ENCODE measurements at regions not wholly inside any gene's neighbourhood (a gene's known extent, or its start where the extent isn't known, plus 50 kb on each side); places are given as distances from the start of the nearest gene placed in this dataset.

DNA sequence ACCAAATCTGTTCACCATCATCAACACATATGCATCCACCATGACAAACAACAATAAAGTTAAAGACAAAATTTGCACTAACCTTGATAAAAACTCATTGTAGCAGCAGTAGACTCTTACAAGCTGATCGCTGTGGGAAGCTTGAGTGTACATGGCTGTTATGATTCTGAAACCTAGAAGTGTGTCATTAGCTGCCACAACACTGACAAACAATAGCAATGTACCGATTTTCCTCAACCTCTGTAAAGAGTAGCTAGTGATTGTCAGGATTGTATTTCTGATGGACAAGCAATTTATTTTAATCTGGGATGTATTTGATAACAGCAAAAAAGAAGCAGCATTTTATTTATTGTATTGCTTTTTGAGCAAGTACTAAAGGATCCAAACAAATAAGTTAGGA, 1357.7 kb downstream of the ROBO1 start:
- FAIRE-seq = no peak

GRCh38 chr3:78414261-78414660, 1353.5 kb downstream of the ROBO1 start:
- no peak overlapping the region for H3K27ac ChIP-seq (ENCODE audit: low read depth in 2 of 2, low read length in 2 of 2)
- no peaks in the 10 kb centered on the region for H3K4me1 ChIP-seq (ENCODE audit: control insufficient read depth in 2 of 3, insufficient read depth in 2 of 3, low read depth in 1 of 3, low read length in 3 of 3)
- H3K4me3 ChIP-seq (ENCODE audit: low read length in 3 of 3) = no peak overlapping the region
- no peak for FAIRE-seq
- H3K9ac ChIP-seq (ENCODE audit: low read length in 3 of 3) = no peak overlapping the region
- DNase-seq = no peak
- H3K27me3 ChIP-seq (ENCODE audit: control insufficient read depth, insufficient read depth, low read length) = no peaks in the 10 kb centered on the region
- no peak for TF ChIP-seq CTCF (IDR thresholded peaks at IDR 0.05; ENCODE audit: borderline replicate concordance, extremely low read depth, insufficient read depth)
- H3K9me3 ChIP-seq (ENCODE audit: control insufficient read depth in 2 of 3, insufficient read depth in 1 of 3, low read length in 3 of 3) = no peaks in the 10 kb centered on the region
- H3K36me3 ChIP-seq (ENCODE audit: control insufficient read depth in 2 of 3, insufficient read depth in 3 of 3, low read length in 3 of 3) = no peaks in the 10 kb centered on the region
- intact Hi-C loops (cut with DNase I) = no loop called here

More for the DNA sequence above, 1357.7 kb downstream of the ROBO1 start:
- TF ChIP-seq CTCF (IDR thresholded peaks at IDR 0.05; ENCODE audit: borderline replicate concordance, extremely low read depth, insufficient read depth) = no peak
- no peaks in the 10 kb centered on the region for H3K36me3 ChIP-seq (ENCODE audit: control insufficient read depth in 2 of 3, insufficient read depth in 3 of 3, low read length in 3 of 3)
- peaks cover 0 to 3% (median 0%) of the 10 kb centered on the region in 3 donors for H3K9me3 ChIP-seq (ENCODE audit: control insufficient read depth in 2 of 3, insufficient read depth in 1 of 3, low read length in 3 of 3)
- no peak overlapping the region for H3K27ac ChIP-seq (ENCODE audit: low read depth in 2 of 2, low read length in 2 of 2)
- H3K27me3 ChIP-seq (ENCODE audit: control insufficient read depth, insufficient read depth, low read length) = no peaks in the 10 kb centered on the region
- H3K9ac ChIP-seq (ENCODE audit: low read length in 3 of 3) = no peak overlapping the region
- H3K4me1 ChIP-seq (ENCODE audit: control insufficient read depth in 2 of 3, insufficient read depth in 2 of 3, low read depth in 1 of 3, low read length in 3 of 3) = no peaks in the 10 kb centered on the region
- no peak overlapping the region for H3K4me3 ChIP-seq (ENCODE audit: low read length in 3 of 3)
- intact Hi-C loops (cut with DNase I) = no loop called here
- no peak for DNase-seq

- Histone ChIP-seq H3K27ac (ENCODE audit: low read depth in 2 of 2, low read length in 2 of 2) (no peak overlapping the region), H3K27me3 (ENCODE audit: control insufficient read depth, insufficient read depth, low read length) (no peaks in the 10 kb centered on the region), H3K4me3 (ENCODE audit: low read length in 3 of 3) (no peak overlapping the region), H3K9ac (ENCODE audit: low read length in 3 of 3) (no peak overlapping the region), H3K4me1 (ENCODE audit: control insufficient read depth in 2 of 3, insufficient read depth in 2 of 3, low read depth in 1 of 3, low read length in 3 of 3) (no peaks in the 10 kb centered on the region), H3K36me3 (ENCODE audit: control insufficient read depth in 2 of 3, insufficient read depth in 3 of 3, low read length in 3 of 3) (no peaks in the 10 kb centered on the region), H3K9me3 (ENCODE audit: control insufficient read depth in 2 of 3, insufficient read depth in 1 of 3, low read length in 3 of 3) (no peaks in the 10 kb centered on the region)
- DNase-seq (no peak), FAIRE-seq (no peak)
- TF ChIP-seq CTCF (IDR thresholded peaks at IDR 0.05; ENCODE audit: borderline replicate concordance, extremely low read depth, insufficient read depth) = no peak
- intact Hi-C loops (cut with DNase I) = no loop called here
Measured at GRCh38 chr3:78420611-78421010, 1347.2 kb downstream of the ROBO1 start.

DNA sequence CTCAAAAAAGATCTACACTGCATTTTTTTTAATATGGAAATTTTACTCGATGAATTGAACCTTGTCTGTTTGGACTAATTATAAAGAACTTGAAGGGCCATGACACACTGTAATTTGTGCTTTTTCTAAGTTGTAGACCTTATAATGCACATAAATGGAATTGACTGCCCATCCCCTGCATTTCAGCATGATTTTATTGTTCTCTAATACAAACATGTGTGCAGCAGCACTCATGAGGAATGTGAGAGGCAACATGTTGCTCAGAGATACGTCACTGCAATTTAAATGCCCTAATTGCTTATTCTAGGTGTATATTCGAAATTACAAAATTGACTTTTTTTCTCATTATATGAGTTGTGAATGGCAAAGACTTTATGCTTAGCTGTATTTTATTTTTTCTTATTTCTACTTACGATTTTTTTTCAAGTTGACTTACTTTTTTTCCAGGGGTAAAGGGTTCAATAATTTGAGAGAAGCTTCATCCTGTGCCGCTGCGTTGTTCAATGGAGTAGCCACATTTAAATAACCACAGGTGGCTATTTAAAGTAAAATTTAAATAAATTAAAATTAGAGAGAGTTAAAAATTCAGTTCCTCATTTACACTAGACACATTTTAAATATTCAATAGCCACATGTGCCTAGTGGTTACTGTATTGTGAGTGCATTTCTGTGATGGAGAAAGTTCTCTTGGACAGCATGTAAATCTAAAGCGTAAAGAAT, 1346.4 kb downstream of the ROBO1 start:
- H3K4me1 ChIP-seq (ENCODE audit: control insufficient read depth in 2 of 3, insufficient read depth in 2 of 3, low read depth in 1 of 3, low read length in 3 of 3) = no peaks in the 10 kb centered on the region
- H3K9me3 ChIP-seq (ENCODE audit: control insufficient read depth in 2 of 3, insufficient read depth in 1 of 3, low read length in 3 of 3) = no peaks in the 10 kb centered on the region
- no peaks in the 10 kb centered on the region for H3K27me3 ChIP-seq (ENCODE audit: control insufficient read depth, insufficient read depth, low read length)
- H3K4me3 ChIP-seq (ENCODE audit: low read length in 3 of 3) = no peak overlapping the region
- H3K36me3 ChIP-seq (ENCODE audit: control insufficient read depth in 2 of 3, insufficient read depth in 3 of 3, low read length in 3 of 3) = no peaks in the 10 kb centered on the region
- no peak overlapping the region for H3K9ac ChIP-seq (ENCODE audit: low read length in 3 of 3)
- no peak for TF ChIP-seq CTCF (IDR thresholded peaks at IDR 0.05; ENCODE audit: borderline replicate concordance, extremely low read depth, insufficient read depth)
- no peak for FAIRE-seq
- H3K27ac ChIP-seq (ENCODE audit: low read depth in 2 of 2, low read length in 2 of 2) = no peak overlapping the region
- no peak for DNase-seq
- intact Hi-C loops (cut with DNase I) = no loop called here
